ENCODE measurements at regions not wholly inside any gene's neighbourhood (a gene's known extent, or its start where the extent isn't known, plus 50 kb on each side); places are given as distances from the start of the nearest gene placed in this dataset.

- CTCF ChIA-PET (ENCODE audit: low intra/inter-chr PET ratio) = no interaction called here
- FAIRE-seq (peak; percentile 88), ATAC-seq (peak; percentile 94), DNase-seq (ENCODE audit: extremely low read depth in 1 of 4, low spot score in 3 of 4) (peak; percentile 54 to 81 (median 71))
- no peaks in the 10 kb centered on the region for H3K36me3 ChIP-seq (ENCODE audit: control insufficient read depth, insufficient read depth, low read length)
- TF ChIP-seq CEBPB (tag; IDR thresholded peaks at IDR 0.05) (peak; percentile 81), CEBPG (CRISPR knock-in tag; IDR thresholded peaks at IDR 0.05) (no peak), CEBPG (tag; conservative IDR thresholded peaks at IDR 0.05 in 1 of 2, IDR thresholded peaks at IDR 0.05 in 1 of 2) (0 out of 4 replicates have a peak, but pooled peaks of 1 of the 2 experiments have one; percentile 45), CTCF (IDR thresholded peaks at IDR 0.05 in 2 of 3, conservative IDR thresholded peaks at IDR 0.05 in 1 of 3; ENCODE audit: insufficient read depth in 2 of 3, low read depth in 1 of 3, low read length in 3 of 3) (peak; percentile 48 to 80 (median 49)), RAD21 (CRISPR knock-in tag; conservative IDR thresholded peaks at IDR 0.05 in 1 of 2, IDR thresholded peaks at IDR 0.05 in 1 of 2) (0 out of 4 replicates have a peak, but pooled peaks of 1 of the 2 experiments have one; percentile 6), ARID1B (IDR thresholded peaks at IDR 0.05) (no peak), TFAP4 (CRISPR knock-in tag; IDR thresholded peaks at IDR 0.05; ENCODE audit: borderline replicate concordance) (no peak)
- H3K4me3 ChIP-seq = no peak overlapping the region
- H3K4me1 ChIP-seq (replicated peaks in 1 of 2; ENCODE audit: control insufficient read depth in 2 of 2, insufficient read depth in 2 of 2, low read length in 2 of 2) = no peaks in the 10 kb centered on the region
- in situ Hi-C loops (cut with MboI) = no loop called here
- H4K20me1 ChIP-seq (replicated peaks; ENCODE audit: control insufficient read depth, insufficient read depth, low read length) = no peaks in the 10 kb centered on the region
- intact Hi-C loops (cut with micrococcal nuclease) = no loop called here
- no peaks in the 10 kb centered on the region for H3K9me1 ChIP-seq (ENCODE audit: control insufficient read depth, insufficient read depth, low read length)
- no peak overlapping the region for H3K9ac ChIP-seq (ENCODE audit: insufficient read depth in 1 of 2, low read depth in 2 of 2, low read length in 2 of 2)
- H3K27me3 ChIP-seq (ENCODE audit: control insufficient read depth in 2 of 2, insufficient read depth in 2 of 2, low read length in 2 of 2) = peaks cover 0 to 4% of the 10 kb centered on the region in 2 experiments; a peak in 2 of 5 replicates
- H3K79me2 ChIP-seq (ENCODE audit: control insufficient read depth, insufficient read depth, low read length) = no peaks in the 10 kb centered on the region
- H2AFZ ChIP-seq (ENCODE audit: low read depth, low read length) = peak overlapping the region; percentile 13; the same call in 1 of the 2 replicates
- no peak overlapping the region for H3K27ac ChIP-seq (ENCODE audit: extremely low read depth, low read depth, low read length)
- H3K9me3 ChIP-seq (replicated peaks; ENCODE audit: control insufficient read depth, insufficient read depth, low read depth, low read length) = no peaks in the 10 kb centered on the region
- H3K4me2 ChIP-seq (ENCODE audit: insufficient read depth, low read length) = no peak overlapping the region
- POLR2A ChIA-PET = no interaction called here
- no TSS peak for BruUV-seq (replicated peaks)
- WGBS (ENCODE audit: insufficient coverage, low coverage, missing lambda C conversion rate) = 3% methylated on average over 6 of the region's 6 CpGs
Observed at GRCh38 chr6:40852779-40853373, 186.1 kb downstream of the UNC5CL start.
